SW 1271 (cell line): ENCODE measurements at regions not wholly inside any gene's neighbourhood (a gene's known extent, or its start where the extent isn't known, plus 50 kb on each side); places are given as distances from the start of the nearest gene placed in this dataset.
"Not testable (repeated sequence)": the region's sequence is repeated elsewhere in the genome, so short reads cannot be mapped to it uniquely, and the experiment has no call there.

Source experiments
- DNase-seq, 2 experiments: peaks; one replicate each; lab custom pipeline; 2025; lab: John Stamatoyannopoulos, UW

GRCh38 chr13:30065181-30065580 lies 214.8 kb upstream of the UBL3 start:
- no peak for DNase-seq

GRCh38 chr13:30063892-30064291 lies 213.5 kb upstream of the UBL3 start:
- DNase-seq, result no peak

GRCh38 chr13:30061217-30061616 lies 210.8 kb upstream of the UBL3 start:
- no peak for DNase-seq

- no peak for DNase-seq
These were observed 208.0 kb upstream of the UBL3 start for GRCh38 chr13:30058429-30058828.

- DNase-seq, result not testable (repeated sequence)
These were observed 204.1 kb upstream of the UBL3 start for GRCh38 chr13:30054546-30054945.

GRCh38 chr13:30053939-30054338 lies 203.5 kb upstream of the UBL3 start:
- no peak for DNase-seq

GRCh38 chr13:30052120-30052519 lies 201.7 kb upstream of the UBL3 start:
- DNase-seq, result no peak

- no peak for DNase-seq
These were observed 201.2 kb upstream of the UBL3 start for GRCh38 chr13:30051531-30052060.

- DNase-seq, result no peak
These were observed 199.3 kb upstream of the UBL3 start for GRCh38 chr13:30049692-30050091.

- DNase-seq, result no peak
These were observed 196.9 kb upstream of the UBL3 start for GRCh38 chr13:30047154-30047874.

- peak in 1 of 2 experiments; percentile 10 for DNase-seq
These were observed 195.7 kb upstream of the UBL3 start for GRCh38 chr13:30045916-30046704.

- DNase-seq, result no peak
These were observed 194.5 kb upstream of the UBL3 start for GRCh38 chr13:30044932-30045331.

GRCh38 chr13:30043631-30043925 lies 193.2 kb upstream of the UBL3 start:
- no peak for DNase-seq

- DNase-seq, result no peak
These were observed 192.6 kb upstream of the UBL3 start for GRCh38 chr13:30042891-30043630.

GRCh38 chr13:30042272-30042671 lies 191.9 kb upstream of the UBL3 start:
- no peak for DNase-seq

- DNase-seq, result no peak
These were observed 189.1 kb upstream of the UBL3 start for GRCh38 chr13:30039511-30039911.

- no peak for DNase-seq
These were observed 188.5 kb upstream of the UBL3 start for GRCh38 chr13:30038884-30039283.

- DNase-seq, result no peak
These were observed 187.3 kb upstream of the UBL3 start for GRCh38 chr13:30037766-30038165.

- no peak for DNase-seq
These were observed 186.9 kb upstream of the UBL3 start for GRCh38 chr13:30037306-30037705.

GRCh38 chr13:30034458-30034795 lies 184.0 kb upstream of the UBL3 start:
- no peak for DNase-seq

- DNase-seq, result no peak
These were observed 183.5 kb upstream of the UBL3 start for GRCh38 chr13:30033681-30034457.

GRCh38 chr13:30032263-30032662 lies 181.8 kb upstream of the UBL3 start:
- DNase-seq, result no peak
